WTC11 (cell line): ENCODE measurements at regions not wholly inside any gene's neighbourhood (a gene's known extent, or its start where the extent isn't known, plus 50 kb on each side); places are given as distances from the start of the nearest gene placed in this dataset.
"Not testable (repeated sequence)": the region's sequence is repeated elsewhere in the genome, so short reads cannot be mapped to it uniquely, and the experiment has no call there.

Experiments
- ATAC-seq: fragments of 200-7000 bp; cut with Tn5 transposase; 2 replicates; pipeline ENCODE4 v1.10.0; 2021; ENCODE audit warnings: mild to moderate bottlenecking, moderate library complexity
- CTCF ChIA-PET: fragments of 300-600 bp; sonication (Branson Sonifier 250); formaldehyde crosslinking; loops from one replicate; lab custom pipeline; 2021; ENCODE audit warnings: antibody characterized with exemption; lab: Charles Lee
- POLR2A ChIA-PET: fragments of 350-600 bp; sonication (Branson Sonifier 250); formaldehyde crosslinking; loops from one replicate; lab custom pipeline; 2021; ENCODE audit warnings: antibody characterized with exemption; lab: Charles Lee
- DNase-seq: peaks from one replicate; pipeline ENCODE4 v3.0.0; 2021; ENCODE audit warnings: low spot score
- H3K27ac Mint-ChIP-seq: 2 replicates; pipeline ENCODE4 v1.8.0; 2021; ENCODE audit warnings: mixed read lengths
- H3K27me3 Mint-ChIP-seq: 2 replicates; pipeline ENCODE4 v1.8.0; 2021; ENCODE audit warnings: low read depth, mild to moderate bottlenecking, moderate library complexity, mixed read lengths
- H3K36me3 Mint-ChIP-seq: 2 replicates; pipeline ENCODE4 v1.8.0; 2021; ENCODE audit warnings: mixed read lengths
- H3K4me1 Mint-ChIP-seq: 2 replicates; pipeline ENCODE4 v1.8.0; 2022; ENCODE audit warnings: mixed read lengths
- H3K4me3 Mint-ChIP-seq: 2 replicates; pipeline ENCODE4 v1.8.0; 2021; ENCODE audit warnings: mild to moderate bottlenecking, moderate library complexity, mixed read lengths
- H3K9me3 Mint-ChIP-seq: 2 replicates; pipeline ENCODE4 v1.8.0; 2021; ENCODE audit warnings: mixed read lengths
- ETV6 ChIP-seq: sonication (generic); formaldehyde crosslinking; IDR thresholded peaks from 2 replicates; pipeline ENCODE4 v1.8.1; 2022; ENCODE audit warnings: mild to moderate bottlenecking, missing genetic modification reagents
- FOXK1 ChIP-seq: sonication (generic); formaldehyde crosslinking; IDR thresholded peaks from 2 replicates; pipeline ENCODE4 v1.8.0; 2022; ENCODE audit warnings: mild to moderate bottlenecking, moderate library complexity, missing genetic modification reagents
- GRHL2 ChIP-seq: fragments of 250-450 bp; sonication (Bioruptor Pico); IDR thresholded peaks from 2 replicates; pipeline ENCODE4 v1.8.0; 2022; ENCODE audit warnings: mild to moderate bottlenecking, moderate library complexity; ENCODE audit not compliant: insufficient replicate concordance, severe bottlenecking
- KAT7 ChIP-seq: sonication (generic); formaldehyde crosslinking; IDR thresholded peaks from 2 replicates; pipeline ENCODE4 v1.8.1; 2023; ENCODE audit warnings: missing genetic modification reagents, mild to moderate bottlenecking, borderline replicate concordance
- MAX ChIP-seq: sonication (generic); formaldehyde crosslinking; IDR thresholded peaks from 2 replicates; pipeline ENCODE4 v1.8.0; 2022; ENCODE audit warnings: mild to moderate bottlenecking, missing genetic modification reagents
- NFATC4 ChIP-seq: fragments of 250-450 bp; sonication (Bioruptor Pico); IDR thresholded peaks from 2 replicates; pipeline ENCODE4 v1.9.0; 2021; ENCODE audit warnings: mild to moderate bottlenecking
- NFE2L1 ChIP-seq: sonication (generic); formaldehyde crosslinking; IDR thresholded peaks from 2 replicates; pipeline ENCODE4 v1.8.1; 2023; ENCODE audit warnings: missing genetic modification reagents
- NR1H2 ChIP-seq: sonication (generic); formaldehyde crosslinking; IDR thresholded peaks from 2 replicates; pipeline ENCODE4 v1.9.0; 2021; ENCODE audit warnings: mild to moderate bottlenecking, moderate library complexity, missing genetic modification reagents
- NR2C2 ChIP-seq: sonication (generic); formaldehyde crosslinking; IDR thresholded peaks from 2 replicates; pipeline ENCODE4 v1.8.0; 2022; ENCODE audit warnings: mild to moderate bottlenecking, missing genetic modification reagents
- SP1 ChIP-seq: sonication (generic); formaldehyde crosslinking; conservative IDR thresholded peaks from 2 replicates; pipeline ENCODE4 v1.8.1; 2022; ENCODE audit warnings: missing genetic modification reagents
- STAT6 ChIP-seq: sonication (generic); formaldehyde crosslinking; conservative IDR thresholded peaks from 2 replicates; pipeline ENCODE4 v1.8.1; 2023; ENCODE audit warnings: mild to moderate bottlenecking, low read depth, missing genetic modification reagents, moderate library complexity
- TCF7 ChIP-seq: sonication (generic); formaldehyde crosslinking; IDR thresholded peaks from 2 replicates; pipeline ENCODE4 v1.8.0; 2022; ENCODE audit warnings: mild to moderate bottlenecking, low read depth, missing genetic modification reagents, moderate library complexity
- ZNF121 ChIP-seq: sonication (generic); formaldehyde crosslinking; IDR thresholded peaks from 2 replicates; pipeline ENCODE4 v1.8.0; 2023; ENCODE audit warnings: missing genetic modification reagents
- ZNF219 ChIP-seq: sonication (generic); formaldehyde crosslinking; IDR thresholded peaks from 2 replicates; pipeline ENCODE4 v1.8.0; 2023; ENCODE audit warnings: missing genetic modification reagents, mild to moderate bottlenecking, borderline replicate concordance
- ZNF396 ChIP-seq: fragments of 250-450 bp; sonication (Bioruptor Pico); IDR thresholded peaks from 2 replicates; pipeline ENCODE4 v1.8.0; 2021; ENCODE audit warnings: mild to moderate bottlenecking, moderate library complexity, borderline replicate concordance
- ZNF671 ChIP-seq: fragments of 250-450 bp; sonication (Bioruptor Pico); IDR thresholded peaks from 2 replicates; pipeline ENCODE4 v1.8.0; 2021; ENCODE audit warnings: mild to moderate bottlenecking
- TF ChIP-seq, protein P1 (sequence below): sonication (generic); formaldehyde crosslinking; IDR thresholded peaks from 2 replicates; pipeline ENCODE4 v1.8.1; 2023; ENCODE audit warnings: mild to moderate bottlenecking, missing genetic modification reagents, moderate library complexity
- TF ChIP-seq, protein P2 (sequence below): fragments of 250-450 bp; sonication (Bioruptor Pico); IDR thresholded peaks from 2 replicates; pipeline ENCODE4 v1.9.0; 2021; ENCODE audit warnings: moderate library complexity, mild to moderate bottlenecking, inconsistent platforms, borderline replicate concordance
- TF ChIP-seq, protein P3 (sequence below): sonication (generic); formaldehyde crosslinking; IDR thresholded peaks from 2 replicates; pipeline ENCODE4 v1.8.1; 2023; ENCODE audit warnings: mild to moderate bottlenecking, moderate library complexity, missing genetic modification reagents

DNA sequence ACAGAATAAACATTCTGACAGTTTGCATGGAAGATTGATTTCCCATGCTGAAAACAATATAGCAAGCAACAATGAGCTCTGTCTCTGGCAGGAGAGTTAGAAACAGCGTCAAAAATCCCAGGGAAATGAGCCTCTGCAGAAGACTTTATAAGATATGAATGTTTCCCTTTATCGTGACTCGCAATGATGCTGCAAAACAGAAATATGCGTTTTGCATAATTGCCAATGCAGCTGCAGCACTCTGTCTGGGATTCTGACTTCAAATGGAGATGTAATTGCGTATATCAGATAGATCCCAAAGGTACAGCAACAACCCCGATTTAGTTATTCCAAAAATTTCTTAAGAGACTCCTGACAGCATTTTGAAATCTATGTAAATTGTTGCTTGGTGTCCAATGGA, 702.4 kb upstream of the EPHA5 start:
- ATAC-seq (no peak), DNase-seq (no peak)
- POLR2A ChIA-PET, result no interaction called here
- TF ChIP-seq NFATC4 (CRISPR knock-in tag) (no peak), NR2C2 (CRISPR knock-in tag) (no peak)
- CTCF ChIA-PET, result no interaction called here
- no peak overlapping the region for H3K4me3 Mint-ChIP-seq
- H3K4me1 Mint-ChIP-seq, result no peaks in the 10 kb centered on the region
- no peak overlapping the region for H3K27ac Mint-ChIP-seq
- no peaks in the 10 kb centered on the region for H3K9me3 Mint-ChIP-seq
- no peaks in the 10 kb centered on the region for H3K36me3 Mint-ChIP-seq
- H3K27me3 Mint-ChIP-seq, result no peaks in the 10 kb centered on the region

DNA sequence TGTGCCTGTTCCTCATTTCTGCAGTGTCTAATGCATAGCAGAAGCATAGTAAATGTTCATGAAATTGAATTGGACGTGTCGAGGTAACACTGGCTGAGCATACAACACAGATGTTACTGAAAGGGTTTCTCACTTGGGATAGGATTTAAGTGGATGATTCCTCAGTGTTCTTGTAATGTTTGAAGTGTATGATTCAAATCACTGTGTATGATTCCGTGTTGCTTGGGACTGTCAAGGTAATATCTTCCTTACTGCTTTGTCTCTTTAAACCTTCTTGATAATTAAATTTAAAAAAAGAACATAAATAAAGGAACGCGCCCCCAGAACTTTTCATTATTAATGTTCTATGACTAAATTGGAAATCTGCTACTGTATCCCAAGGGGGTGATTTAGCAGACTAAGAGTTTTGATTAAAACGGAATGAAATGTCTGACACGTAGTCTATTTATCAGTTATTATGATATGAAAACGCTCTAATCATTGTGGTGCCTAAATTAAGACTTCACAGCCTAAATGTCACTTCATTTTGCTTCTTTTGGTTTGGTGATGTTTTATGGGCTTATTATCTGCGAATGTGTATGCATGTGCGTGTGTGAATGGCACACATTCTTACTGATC, 696.9 kb upstream of the EPHA5 start:
- H3K9me3 Mint-ChIP-seq, result no peaks in the 10 kb centered on the region
- no peaks in the 10 kb centered on the region for H3K4me1 Mint-ChIP-seq
- ChIA-PET CTCF (no interaction called here), POLR2A (no interaction called here)
- H3K27me3 Mint-ChIP-seq, result no peaks in the 10 kb centered on the region
- TF ChIP-seq SP1 (CRISPR knock-in tag) (no peak), NR1H2 (CRISPR knock-in tag) (no peak), TCF7 (CRISPR knock-in tag) (no peak), KAT7 (CRISPR knock-in tag) (no peak), GRHL2 (CRISPR knock-in tag) (no peak), ZNF121 (CRISPR knock-in tag) (no peak), NR2C2 (CRISPR knock-in tag) (no peak)
- TF ChIP-seq, protein P1, sequence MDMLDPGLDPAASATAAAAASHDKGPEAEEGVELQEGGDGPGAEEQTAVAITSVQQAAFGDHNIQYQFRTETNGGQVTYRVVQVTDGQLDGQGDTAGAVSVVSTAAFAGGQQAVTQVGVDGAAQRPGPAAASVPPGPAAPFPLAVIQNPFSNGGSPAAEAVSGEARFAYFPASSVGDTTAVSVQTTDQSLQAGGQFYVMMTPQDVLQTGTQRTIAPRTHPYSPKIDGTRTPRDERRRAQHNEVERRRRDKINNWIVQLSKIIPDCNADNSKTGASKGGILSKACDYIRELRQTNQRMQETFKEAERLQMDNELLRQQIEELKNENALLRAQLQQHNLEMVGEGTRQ (CRISPR knock-in tag), result no peak
- DNase-seq (no peak), ATAC-seq (no peak)
- H3K27ac Mint-ChIP-seq, result no peak overlapping the region
- no peak overlapping the region for H3K4me3 Mint-ChIP-seq
- no peaks in the 10 kb centered on the region for H3K36me3 Mint-ChIP-seq

DNA sequence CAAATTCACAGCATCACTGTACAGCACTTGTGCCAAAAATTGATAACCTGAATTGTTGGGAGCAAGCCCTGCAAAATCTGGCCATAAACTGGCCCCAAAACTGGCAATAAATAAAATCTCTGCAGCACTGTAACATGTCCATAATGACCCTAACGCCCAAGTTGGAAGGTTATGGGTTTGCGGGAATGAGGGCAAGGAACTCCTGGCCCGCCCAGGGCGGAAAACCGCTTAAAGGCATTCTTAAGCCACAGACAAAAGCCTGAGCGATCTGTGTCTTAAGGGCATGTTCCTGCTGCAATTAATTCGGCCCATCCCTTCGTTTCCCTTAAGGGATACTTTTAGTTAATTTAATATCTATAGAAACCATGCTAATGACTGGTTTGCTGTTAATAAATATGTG, 690.1 kb upstream of the EPHA5 start:
- H3K9me3 Mint-ChIP-seq, H3K36me3 Mint-ChIP-seq, H3K4me3 Mint-ChIP-seq, H3K27me3 Mint-ChIP-seq, POLR2A ChIA-PET, H3K27ac Mint-ChIP-seq, CTCF ChIA-PET: not testable (repeated sequence)
- DNase-seq (peak; percentile 17), ATAC-seq (peak; percentile 46; the same call in 1 of the 2 replicates)
- peaks cover 23% of the 10 kb centered on the region for H3K4me1 Mint-ChIP-seq

GRCh38 chr4:66357316-66357715, 687.0 kb upstream of the EPHA5 start:
- Mint-ChIP-seq H3K36me3 (no peaks in the 10 kb centered on the region), H3K9me3 (no peaks in the 10 kb centered on the region), H3K27ac (no peak overlapping the region), H3K4me1 (peaks cover 23% of the 10 kb centered on the region), H3K4me3 (no peak overlapping the region), H3K27me3 (no peaks in the 10 kb centered on the region)
- DNase-seq, result no peak
- ChIA-PET CTCF (no interaction called here), POLR2A (no interaction called here)
- no peak for ATAC-seq
- TF ChIP-seq ZNF671 (CRISPR knock-in tag) (no peak), ZNF219 (CRISPR knock-in tag) (no peak), FOXK1 (CRISPR knock-in tag) (no peak)
- TF ChIP-seq, protein P2, sequence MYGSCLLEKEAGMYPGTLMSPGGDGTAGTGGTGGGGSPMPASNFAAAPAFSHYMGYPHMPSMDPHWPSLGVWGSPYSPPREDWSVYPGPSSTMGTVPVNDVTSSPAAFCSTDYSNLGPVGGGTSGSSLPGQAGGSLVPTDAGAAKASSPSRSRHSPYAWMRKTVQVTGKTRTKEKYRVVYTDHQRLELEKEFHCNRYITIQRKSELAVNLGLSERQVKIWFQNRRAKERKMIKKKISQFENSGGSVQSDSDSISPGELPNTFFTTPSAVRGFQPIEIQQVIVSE, result no peak

- POLR2A ChIA-PET, result no interaction called here
- CTCF ChIA-PET, result no interaction called here
Observed at GRCh38 chr4:66355328-66355727, 685.0 kb upstream of the EPHA5 start.

More at GRCh38 chr4:66355328-66355727, 685.0 kb upstream of the EPHA5 start:
- no peak for DNase-seq
- Mint-ChIP-seq H3K27ac (no peak overlapping the region), H3K36me3 (no peaks in the 10 kb centered on the region), H3K4me3 (no peak overlapping the region), H3K4me1 (peaks cover 18% of the 10 kb centered on the region), H3K9me3 (no peaks in the 10 kb centered on the region), H3K27me3 (no peaks in the 10 kb centered on the region)
- no peak for ATAC-seq
- no peak for TF ChIP-seq ZNF396 (CRISPR knock-in tag)
- TF ChIP-seq NFE2L1, result no peak
- TF ChIP-seq, protein P3, sequence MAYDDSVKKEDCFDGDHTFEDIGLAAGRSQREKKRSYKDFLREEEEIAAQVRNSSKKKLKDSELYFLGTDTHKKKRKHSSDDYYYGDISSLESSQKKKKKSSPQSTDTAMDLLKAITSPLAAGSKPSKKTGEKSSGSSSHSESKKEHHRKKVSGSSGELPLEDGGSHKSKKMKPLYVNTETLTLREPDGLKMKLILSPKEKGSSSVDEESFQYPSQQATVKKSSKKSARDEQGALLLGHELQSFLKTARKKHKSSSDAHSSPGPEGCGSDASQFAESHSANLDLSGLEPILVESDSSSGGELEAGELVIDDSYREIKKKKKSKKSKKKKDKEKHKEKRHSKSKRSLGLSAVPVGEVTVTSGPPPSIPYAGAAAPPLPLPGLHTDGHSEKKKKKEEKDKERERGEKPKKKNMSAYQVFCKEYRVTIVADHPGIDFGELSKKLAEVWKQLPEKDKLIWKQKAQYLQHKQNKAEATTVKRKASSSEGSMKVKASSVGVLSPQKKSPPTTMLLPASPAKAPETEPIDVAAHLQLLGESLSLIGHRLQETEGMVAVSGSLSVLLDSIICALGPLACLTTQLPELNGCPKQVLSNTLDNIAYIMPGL (CRISPR knock-in tag), result no peak
- TF ChIP-seq STAT6 (CRISPR knock-in tag), result no peak
- no peak for TF ChIP-seq ETV6 (CRISPR knock-in tag)
- TF ChIP-seq MAX (CRISPR knock-in tag), result no peak
